ENCODE measurements at regions not wholly inside any gene's neighbourhood (a gene's known extent, or its start where the extent isn't known, plus 50 kb on each side); places are given as distances from the start of the nearest gene placed in this dataset.

DNA sequence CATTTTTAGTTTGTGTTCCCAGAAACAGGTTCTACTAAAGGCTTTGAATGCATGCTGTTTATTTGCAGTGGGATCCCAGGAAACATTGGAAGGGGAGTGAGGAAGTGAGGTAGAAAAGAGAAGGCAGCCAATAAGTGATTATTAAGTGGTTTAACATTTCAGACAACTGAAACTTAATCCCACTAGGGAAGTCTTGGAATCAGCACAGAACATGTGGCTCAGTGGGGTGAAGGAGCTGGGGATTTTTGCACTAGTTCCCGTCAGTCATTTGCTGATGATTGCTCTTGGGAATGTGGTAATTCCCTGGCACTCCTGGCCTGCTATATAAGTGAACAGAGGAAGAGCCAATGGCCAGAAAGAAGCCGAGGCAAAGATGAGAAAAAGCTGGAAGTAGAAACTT lies 1053.0 kb upstream of the IGFBP7 start:
- H3K9me3 ChIP-seq (ENCODE audit: control insufficient read depth, insufficient read depth, low read depth, low read length), result no peaks in the 10 kb centered on the region
- ChIA-PET CTCF (interaction anchor here (0.7 kb wide), 1 partner anchor 14 kb away, joined by 3 read pairs; no protein-coding TSS in a partner anchor), POLR2A (no interaction called here)
- H3K27ac ChIP-seq (ENCODE audit: extremely low read depth, low read depth, low read length), result no peak overlapping the region
- no peaks in the 10 kb centered on the region for H3K36me3 ChIP-seq (ENCODE audit: control insufficient read depth in 2 of 2, insufficient read depth in 1 of 2, low read length in 2 of 2)
- TF ChIP-seq ZNF426 (tag by site-specific recombination; IDR thresholded peaks at IDR 0.05) (no peak), SALL2 (tag by site-specific recombination; IDR thresholded peaks at IDR 0.05; ENCODE audit: borderline replicate concordance) (no peak), ZNF433 (tag by site-specific recombination; IDR thresholded peaks at IDR 0.05; ENCODE audit: low read depth) (no peak), WT1 (tag by site-specific recombination; IDR thresholded peaks at IDR 0.05) (no peak), YY1 (tag by site-specific recombination; IDR thresholded peaks at IDR 0.05) (no peak), ZNF518A (tag by site-specific recombination; conservative IDR thresholded peaks at IDR 0.05; ENCODE audit: low read depth) (no peak), GFI1B (tag by site-specific recombination; IDR thresholded peaks at IDR 0.05) (no peak), ZNF707 (tag by site-specific recombination; IDR thresholded peaks at IDR 0.05) (no peak), GLIS1 (tag by site-specific recombination; IDR thresholded peaks at IDR 0.05) (no peak), EGR2 (tag by site-specific recombination; IDR thresholded peaks at IDR 0.05; ENCODE audit: low read depth) (no peak)
- no peaks in the 10 kb centered on the region for H3K4me1 ChIP-seq (ENCODE audit: control insufficient read depth, insufficient read depth, low read length)
- H3K4me3 ChIP-seq (ENCODE audit: low read depth, low read length), result no peak overlapping the region

DNA sequence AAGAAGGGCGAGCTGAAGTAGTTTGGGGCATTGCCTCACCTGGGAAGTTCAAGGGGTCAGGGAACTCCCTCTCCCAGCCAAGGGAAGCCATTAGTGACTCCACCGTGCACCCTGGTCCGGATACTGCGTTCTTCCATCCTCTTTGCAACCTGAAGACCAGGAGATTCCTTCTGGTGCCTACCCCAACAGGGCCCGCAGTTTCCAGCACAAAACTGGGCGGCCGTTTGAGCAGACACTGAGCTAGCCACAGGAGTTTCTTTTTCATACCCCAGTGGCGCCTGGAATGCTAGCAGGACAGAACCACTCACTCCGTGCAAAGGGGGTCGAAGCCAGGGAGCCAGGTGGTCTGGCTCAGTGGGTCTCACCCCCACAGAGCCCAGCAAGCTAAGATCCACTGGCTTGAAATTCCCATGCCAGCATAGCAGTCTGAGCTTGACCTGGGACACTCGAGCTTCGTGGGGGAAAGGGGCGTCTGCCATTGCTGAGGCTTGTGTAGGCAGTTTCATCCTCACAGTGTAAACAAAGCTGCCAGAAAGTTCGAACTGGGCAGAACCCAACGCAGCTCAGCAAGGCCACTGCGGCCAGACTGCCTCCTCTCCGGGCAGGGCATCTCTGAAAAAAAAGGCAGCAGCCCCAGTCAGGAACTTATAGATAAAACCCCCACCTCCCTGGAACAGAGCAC lies 1039.4 kb upstream of the IGFBP7 start:
- no peak for TF ChIP-seq ZNF473 (tag by site-specific recombination; IDR thresholded peaks at IDR 0.05)
- TF ChIP-seq BCL6B (tag by site-specific recombination; IDR thresholded peaks at IDR 0.05), result no peak
- no peak for TF ChIP-seq ZNF629 (tag by site-specific recombination; IDR thresholded peaks at IDR 0.05)
- no peak for TF ChIP-seq CTCF (tag by site-specific recombination; IDR thresholded peaks at IDR 0.05)
- TF ChIP-seq ZNF138 (tag by site-specific recombination; IDR thresholded peaks at IDR 0.05; ENCODE audit: borderline replicate concordance), result no peak
- TF ChIP-seq ZIC2 (tag by site-specific recombination; IDR thresholded peaks at IDR 0.05), result no peak
- TF ChIP-seq GLI2 (tag by site-specific recombination; IDR thresholded peaks at IDR 0.05; ENCODE audit: borderline replicate concordance, low read depth), result no peak
- POLR2A ChIA-PET, result no interaction called here
- no peak overlapping the region for H3K27ac ChIP-seq (ENCODE audit: extremely low read depth, low read depth, low read length)
- H3K4me3 ChIP-seq (ENCODE audit: low read depth, low read length), result no peak overlapping the region
- no peaks in the 10 kb centered on the region for H3K9me3 ChIP-seq (ENCODE audit: control insufficient read depth, insufficient read depth, low read depth, low read length)
- CTCF ChIA-PET, result no interaction called here
- H3K36me3 ChIP-seq (ENCODE audit: control insufficient read depth in 2 of 2, insufficient read depth in 1 of 2, low read length in 2 of 2), result no peaks in the 10 kb centered on the region
- H3K4me1 ChIP-seq (ENCODE audit: control insufficient read depth, insufficient read depth, low read length), result no peaks in the 10 kb centered on the region
